Vagina (tissue), 2 donors: ENCODE measurements at regions not wholly inside any gene's neighbourhood (a gene's known extent, or its start where the extent isn't known, plus 50 kb on each side); places are given as distances from the start of the nearest gene placed in this dataset.
"Not testable (repeated sequence)": the region's sequence is repeated elsewhere in the genome, so short reads cannot be mapped to it uniquely, and the experiment has no call there.

Experiments used
- DNase-seq, 2 donors: peaks; one replicate each; pipeline ENCODE4 v3.0.0-alpha.2; 2017; ENCODE audit errors: extremely low spot score in 2 of 2
- H3K27ac ChIP-seq: fragments of 200-600 bp; sonication (generic); one replicate; pipeline ENCODE4 v1.5.1; 2019
- H3K27me3 ChIP-seq: fragments of 200-600 bp; sonication (generic); one replicate; pipeline ENCODE4 v1.5.1; 2019
- H3K36me3 ChIP-seq, 2 donors: fragments of 200-600 bp; sonication (generic); one replicate each; pipeline ENCODE4 v1.5.1; 2017 to 2019
- H3K4me1 ChIP-seq: fragments of 200-600 bp; sonication (generic); one replicate; pipeline ENCODE4 v1.5.1; 2019
- H3K4me3 ChIP-seq, 2 donors: fragments of 200-600 bp; sonication (generic); 1 replicate in 1 of 2; 2 replicates in 1 of 2; pipeline ENCODE4 v1.5.1; 2016 to 2019
- H3K9me3 ChIP-seq: fragments of 200-600 bp; sonication (generic); one replicate; pipeline ENCODE4 v1.5.1; 2019
- CTCF ChIP-seq, 3 experiments: fragments of 450-650 bp in 2 of 3; fragments of 200-600 bp in 1 of 3; sonication (generic) in 1 of 3; IDR thresholded peaks; one replicate each; pipeline ENCODE4 v1.5.1; 2017 to 2019; ENCODE audit warnings: antibody characterized with exemption in 3 of 3, mild to moderate bottlenecking in 2 of 3, moderate library complexity in 2 of 3
- POLR2A ChIP-seq, 2 donors: fragments of 450-650 bp; IDR thresholded peaks; one replicate each; pipeline ENCODE4 v1.6.1; 2017; ENCODE audit warnings: antibody characterized with exemption in 2 of 2, mild to moderate bottlenecking in 2 of 2, moderate library complexity in 2 of 2
- POLR2AphosphoS5 ChIP-seq, 2 donors: sonication (generic); formaldehyde crosslinking; IDR thresholded peaks; one replicate each; pipeline ENCODE4 v1.9.0; 2017; ENCODE audit warnings: antibody characterized with exemption in 2 of 2, mild to moderate bottlenecking in 2 of 2, low read depth in 1 of 2; ENCODE audit not compliant: insufficient read depth in 1 of 2
- intact Hi-C: fragments of 100-400 bp; cut with DNase I; formaldehyde crosslinking; loops from one replicate; pipeline ENCODE4 v1.15.1; 2023

- no peak overlapping the region for H3K27ac ChIP-seq
- H3K4me1 ChIP-seq, result no peaks in the 10 kb centered on the region
- H3K4me3 ChIP-seq, result no peak overlapping the region
- no peaks in the 10 kb centered on the region for H3K9me3 ChIP-seq
- TF ChIP-seq CTCF (IDR thresholded peaks at IDR 0.05), result no peak
- TF ChIP-seq POLR2AphosphoS5 (IDR thresholded peaks at IDR 0.05; ENCODE audit: insufficient read depth in 1 of 2, low read depth in 1 of 2), result no peak
- TF ChIP-seq POLR2A (IDR thresholded peaks at IDR 0.05), result no peak
- H3K36me3 ChIP-seq, result no peaks in the 10 kb centered on the region
- intact Hi-C loops, result no loop called here
- DNase-seq, result no peak
- no peaks in the 10 kb centered on the region for H3K27me3 ChIP-seq
Measured at GRCh38 chr5:12093586-12093985, 189.3 kb upstream of the CTNND2 start.

- no peaks in the 10 kb centered on the region for H3K36me3 ChIP-seq
- H3K27ac ChIP-seq, result no peak overlapping the region
- intact Hi-C loops, result no loop called here
- DNase-seq, result no peak
- no peaks in the 10 kb centered on the region for H3K27me3 ChIP-seq
- no peak for TF ChIP-seq POLR2A (IDR thresholded peaks at IDR 0.05)
- TF ChIP-seq POLR2AphosphoS5 (IDR thresholded peaks at IDR 0.05; ENCODE audit: insufficient read depth in 1 of 2, low read depth in 1 of 2), result no peak
- no peak for TF ChIP-seq CTCF (IDR thresholded peaks at IDR 0.05)
- no peaks in the 10 kb centered on the region for H3K4me1 ChIP-seq
- H3K4me3 ChIP-seq, result no peak overlapping the region
- H3K9me3 ChIP-seq, result no peaks in the 10 kb centered on the region
Measured at GRCh38 chr5:12080761-12081160, 176.5 kb upstream of the CTNND2 start.

GRCh38 chr5:12078286-12078685, 174.0 kb upstream of the CTNND2 start:
- H3K4me3 ChIP-seq, H3K27me3 ChIP-seq, H3K9me3 ChIP-seq, H3K27ac ChIP-seq, intact Hi-C loops, DNase-seq, H3K36me3 ChIP-seq, H3K4me1 ChIP-seq: not testable (repeated sequence)

GRCh38 chr5:12073426-12073825, 169.2 kb upstream of the CTNND2 start:
- no peaks in the 10 kb centered on the region for H3K27me3 ChIP-seq
- H3K9me3 ChIP-seq, result no peaks in the 10 kb centered on the region
- no peak overlapping the region for H3K27ac ChIP-seq
- intact Hi-C loops, result no loop called here
- no peak for DNase-seq
- H3K4me3 ChIP-seq, result no peak overlapping the region
- no peak for TF ChIP-seq CTCF (IDR thresholded peaks at IDR 0.05)
- TF ChIP-seq POLR2A (IDR thresholded peaks at IDR 0.05), result no peak
- TF ChIP-seq POLR2AphosphoS5 (IDR thresholded peaks at IDR 0.05; ENCODE audit: insufficient read depth in 1 of 2, low read depth in 1 of 2), result no peak
- no peaks in the 10 kb centered on the region for H3K36me3 ChIP-seq
- H3K4me1 ChIP-seq, result no peaks in the 10 kb centered on the region

- intact Hi-C loops, result no loop called here
- DNase-seq, result no peak
- TF ChIP-seq CTCF (IDR thresholded peaks at IDR 0.05) (no peak), POLR2AphosphoS5 (IDR thresholded peaks at IDR 0.05; ENCODE audit: insufficient read depth in 1 of 2, low read depth in 1 of 2) (no peak), POLR2A (IDR thresholded peaks at IDR 0.05) (no peak)
- H3K4me1 ChIP-seq, result no peaks in the 10 kb centered on the region
- no peak overlapping the region for H3K4me3 ChIP-seq
- H3K9me3 ChIP-seq, result no peaks in the 10 kb centered on the region
- no peaks in the 10 kb centered on the region for H3K27me3 ChIP-seq
- no peak overlapping the region for H3K27ac ChIP-seq
- H3K36me3 ChIP-seq, result no peaks in the 10 kb centered on the region
Measured at GRCh38 chr5:12072441-12072840, 168.2 kb upstream of the CTNND2 start.

GRCh38 chr5:12071455-12071854, 167.2 kb upstream of the CTNND2 start:
- H3K36me3 ChIP-seq, result no peaks in the 10 kb centered on the region
- no peaks in the 10 kb centered on the region for H3K4me1 ChIP-seq
- intact Hi-C loops, result no loop called here
- no peak for DNase-seq
- TF ChIP-seq CTCF (IDR thresholded peaks at IDR 0.05) (no peak), POLR2A (IDR thresholded peaks at IDR 0.05) (no peak), POLR2AphosphoS5 (IDR thresholded peaks at IDR 0.05; ENCODE audit: insufficient read depth in 1 of 2, low read depth in 1 of 2) (no peak)
- H3K27ac ChIP-seq, result no peak overlapping the region
- H3K27me3 ChIP-seq, result no peaks in the 10 kb centered on the region
- H3K9me3 ChIP-seq, result no peaks in the 10 kb centered on the region
- H3K4me3 ChIP-seq, result no peak overlapping the region
